SK-N-SH (cell line): ENCODE measurements at regions not wholly inside any gene's neighbourhood (a gene's known extent, or its start where the extent isn't known, plus 50 kb on each side); places are given as distances from the start of the nearest gene placed in this dataset.

Source experiments
- CTCF ChIA-PET: fragments of 300-600, 350-600 bp; formaldehyde crosslinking; extraction: SDS; loops from one replicate; lab custom pipeline; 2021; lab: Yijun Ruan, JAX
- POLR2A ChIA-PET: fragments of 350-600 bp; sonication (Branson Sonifier 250); formaldehyde crosslinking; extraction: SDS; loops from one replicate; lab custom pipeline; 2020; ENCODE audit warnings: antibody characterized with exemption, inconsistent platforms; lab: Yijun Ruan, JAX
- DNase-seq: peaks from one replicate; pipeline ENCODE4 v3.0.0; 2012
- H2AFZ ChIP-seq: fragments of 200-600 bp; sonication (generic); 2 replicates; pipeline ENCODE4 v1.8.1; 2016; ENCODE audit warnings: antibody characterized with exemption, mild to moderate bottlenecking, low read depth
- H3F3A ChIP-seq: fragments of 200-600 bp; sonication (generic); replicated peaks from 2 replicates; pipeline ENCODE3; 2016; ENCODE audit warnings: antibody characterized with exemption, mild to moderate bottlenecking; ENCODE audit not compliant: insufficient read depth
- H3K27ac ChIP-seq, 2 experiments: fragments of 200-500 bp in 1 of 2; fragments of 200-600 bp in 1 of 2; sonication (Bioruptor generic) in 1 of 2; sonication (generic), shearing (Covaris generic) in 1 of 2; 2 replicates each; pipeline versions ENCODE4 v1.5.1 to v1.6.1; 2014 to 2016; ENCODE audit warnings: low read depth in 2 of 2, inconsistent platforms in 1 of 2, low read length in 1 of 2, mild to moderate bottlenecking in 1 of 2, mixed read lengths in 1 of 2
- H3K27me3 ChIP-seq: fragments of 200-600 bp; sonication (generic), shearing (Covaris generic); 2 replicates; pipeline ENCODE4 v1.6.1; 2016; ENCODE audit warnings: mixed run types; ENCODE audit not compliant: insufficient read depth
- H3K36me3 ChIP-seq, 2 experiments: fragments of 200-500 bp in 1 of 2; fragments of 200-600 bp in 1 of 2; sonication (Bioruptor generic) in 1 of 2; sonication (generic) in 1 of 2; replicated peaks in 1 of 2; 2 replicates each; pipeline versions ENCODE3 to v1.5.1; 2014 to 2016; ENCODE audit warnings: low read length in 1 of 2, mild to moderate bottlenecking in 1 of 2; ENCODE audit not compliant: insufficient read depth in 2 of 2, control insufficient read depth in 1 of 2
- H3K4me1 ChIP-seq, 2 experiments: fragments of 200-500 bp in 1 of 2; fragments of 200-600 bp in 1 of 2; sonication (Bioruptor generic) in 1 of 2; sonication (generic), shearing (Covaris generic) in 1 of 2; 2 replicates each; pipeline versions ENCODE4 v1.5.1 to v1.6.1; 2014 to 2016; ENCODE audit warnings: low read depth in 1 of 2, low read length in 1 of 2, mixed run types in 1 of 2; ENCODE audit not compliant: insufficient read depth in 2 of 2, control insufficient read depth in 1 of 2
- H3K4me2 ChIP-seq: fragments of 200-600 bp; sonication (generic), shearing (Covaris generic); 2 replicates; pipeline ENCODE4 v1.6.1; 2017; ENCODE audit warnings: mixed run types
- H3K4me3 ChIP-seq, 2 experiments: fragments of 200-500 bp in 1 of 2; fragments of 200-600 bp in 1 of 2; sonication (Bioruptor generic) in 1 of 2; sonication (generic), shearing (Covaris generic) in 1 of 2; 2 replicates each; pipeline versions ENCODE4 v1.5.1 to v1.8.1; 2014 to 2016; ENCODE audit warnings: low read depth in 2 of 2, inconsistent platforms in 1 of 2, low read length in 1 of 2, mild to moderate bottlenecking in 1 of 2, mixed read lengths in 1 of 2, moderate library complexity in 1 of 2
- H3K79me2 ChIP-seq: fragments of 200-600 bp; sonication (generic); 2 replicates; pipeline ENCODE4 v1.8.1; 2017; ENCODE audit warnings: mild to moderate bottlenecking; ENCODE audit not compliant: insufficient read depth
- H3K9ac ChIP-seq: fragments of 200-600 bp; sonication (generic); 2 replicates; pipeline ENCODE4 v1.6.1; 2017; ENCODE audit warnings: mixed run types
- H3K9me2 ChIP-seq: fragments of 200-600 bp; sonication (generic); 2 replicates; pipeline ENCODE4 v1.6.1; 2017; ENCODE audit warnings: mixed run types
- H3K9me3 ChIP-seq: fragments of 200-600 bp; sonication (generic); 2 replicates; pipeline ENCODE4 v1.6.1; 2017; ENCODE audit warnings: mixed run types, mild to moderate bottlenecking, moderate library complexity
- H4K20me1 ChIP-seq: fragments of 200-600 bp; sonication (generic); 2 replicates; pipeline ENCODE4 v1.6.1; 2017; ENCODE audit warnings: mild to moderate bottlenecking, mixed run types; ENCODE audit not compliant: insufficient read depth
- ELF1 ChIP-seq: IDR thresholded peaks from 2 replicates; pipeline ENCODE4 v1.4.0; 2012
- EZH2phosphoT487 ChIP-seq: fragments of 200-600 bp; sonication (generic); IDR thresholded peaks from 2 replicates; pipeline ENCODE4 v1.6.1; 2017; ENCODE audit warnings: low read depth, mixed run types, mild to moderate bottlenecking, antibody characterized with exemption, moderate library complexity, borderline replicate concordance
- FOXJ3 ChIP-seq: sonication (generic); formaldehyde crosslinking; IDR thresholded peaks from 2 replicates; pipeline ENCODE4 v1.5.1; 2020; ENCODE audit warnings: mild to moderate bottlenecking, missing genetic modification reagents
- GABPA ChIP-seq: IDR thresholded peaks from 2 replicates; pipeline ENCODE4 v1.4.0; 2012; ENCODE audit warnings: low read depth, mild to moderate bottlenecking
- GATA2 ChIP-seq: sonication (generic); formaldehyde crosslinking; IDR thresholded peaks from 2 replicates; pipeline ENCODE4 v1.5.0; 2020; ENCODE audit warnings: mild to moderate bottlenecking, missing genetic modification reagents
- MEF2A ChIP-seq: IDR thresholded peaks from 2 replicates; pipeline ENCODE4 v1.4.0; 2012; ENCODE audit warnings: low read depth, borderline replicate concordance
- POLR2AphosphoS5 ChIP-seq: IDR thresholded peaks from 2 replicates; pipeline ENCODE4 v1.6.1; 2012; ENCODE audit warnings: low read depth, low read length
- RAD21 ChIP-seq: IDR thresholded peaks from 2 replicates; pipeline ENCODE4 v1.6.1; 2012; ENCODE audit warnings: mild to moderate bottlenecking, low read length
- RCOR1 ChIP-seq: fragments of 150-350 bp; IDR thresholded peaks from 2 replicates; pipeline ENCODE4 v1.6.1; 2017; ENCODE audit warnings: antibody characterized with exemption, low read length
- RFX5 ChIP-seq: IDR thresholded peaks from 2 replicates; pipeline ENCODE4 v1.6.1; 2012; ENCODE audit warnings: mild to moderate bottlenecking, improper control_type of control experiment, low read length
- SIN3A ChIP-seq: IDR thresholded peaks from 2 replicates; pipeline ENCODE4 v1.6.1; 2012; ENCODE audit warnings: low read depth, mild to moderate bottlenecking, low read length, moderate library complexity, borderline replicate concordance
- TAF1 ChIP-seq: IDR thresholded peaks from 2 replicates; pipeline ENCODE4 v1.6.1; 2012; ENCODE audit warnings: low read depth, mild to moderate bottlenecking, low read length, moderate library complexity, borderline replicate concordance
- TCF12 ChIP-seq: IDR thresholded peaks from 2 replicates; pipeline ENCODE4 v1.4.0; 2012
- TEAD4 ChIP-seq: IDR thresholded peaks from 2 replicates; pipeline ENCODE4 v1.4.0; 2012; ENCODE audit warnings: mild to moderate bottlenecking, borderline replicate concordance; ENCODE audit not compliant: insufficient read depth
- YY1 ChIP-seq: IDR thresholded peaks from 2 replicates; pipeline ENCODE4 v1.4.0; 2012; ENCODE audit warnings: low read depth, mild to moderate bottlenecking
- WGBS: methylation state at CpG from one replicate; pipeline ENCODE4 v1.1.6; 2017; ENCODE audit warnings: low lambda C conversion rate; 5-methylcytosine and 5-hydroxymethylcytosine counted together
- TF ChIP-seq, protein P1 (sequence below): fragments of 200-600 bp; sonication (generic); IDR thresholded peaks from 2 replicates; pipeline ENCODE4 v1.6.1; 2017; ENCODE audit warnings: antibody characterized with exemption, mild to moderate bottlenecking, moderate library complexity
- TF ChIP-seq, protein P2 (sequence below): fragments of 150-350 bp; IDR thresholded peaks from 2 replicates; pipeline ENCODE4 v1.6.1; 2016; ENCODE audit warnings: mild to moderate bottlenecking, low read depth, low read length

DNA sequence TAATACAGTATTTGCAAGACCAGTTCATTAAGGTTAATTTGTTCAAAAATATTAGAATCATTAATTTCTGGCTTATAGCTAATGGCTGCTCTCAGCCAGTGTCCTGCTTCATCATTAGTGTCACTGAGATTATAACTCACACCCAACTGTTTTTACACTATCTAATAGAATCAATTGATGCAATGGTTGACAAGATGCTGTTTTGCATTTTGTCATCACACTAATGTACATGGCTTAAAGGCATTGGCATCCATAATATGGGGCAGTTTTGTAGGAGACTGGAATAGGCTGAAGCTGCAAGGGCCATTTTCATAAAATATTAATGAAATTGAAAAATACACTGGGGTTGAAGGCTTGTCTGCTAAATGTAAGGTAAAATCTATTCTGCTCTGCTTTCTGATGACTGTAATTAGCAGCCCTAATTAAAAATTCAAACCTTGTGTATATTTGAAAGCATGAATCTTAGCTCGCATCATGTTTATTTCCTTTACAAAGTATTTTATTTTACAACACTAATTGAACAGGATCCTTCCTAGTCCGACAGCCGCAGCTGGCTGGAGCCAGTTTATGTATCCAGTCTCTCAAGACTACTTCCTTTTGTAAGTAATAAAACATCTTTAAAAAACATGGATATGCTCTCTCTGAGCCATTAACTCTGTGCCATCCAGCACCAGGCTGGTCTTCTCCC lies 296.7 kb downstream of the POU4F1 start:
- ChIA-PET POLR2A (no interaction called here), CTCF (interaction anchor here (1.3 kb wide), 1 partner anchor 66 kb away, joined by 3 read pairs; no protein-coding TSS in a partner anchor)
- H3K9me2 ChIP-seq: no peaks in the 10 kb centered on the region
- no peaks in the 10 kb centered on the region; a peak in 1 of 4 replicates for H3K4me1 ChIP-seq
- DNase-seq: no peak
- H3K9ac ChIP-seq: no peak overlapping the region
- no peaks in the 10 kb centered on the region for H3K79me2 ChIP-seq
- WGBS: 66% methylated on average over 3 of the region's 3 CpGs
- no peak overlapping the region for H3K27ac ChIP-seq
- no peak overlapping the region for H3K4me2 ChIP-seq
- H3K4me3 ChIP-seq: no peak overlapping the region
- no peaks in the 10 kb centered on the region for H3K27me3 ChIP-seq
- TF ChIP-seq FOXJ3 (CRISPR knock-in tag) (no peak), TEAD4 (no peak), YY1 (no peak), POLR2AphosphoS5 (no peak)
- TF ChIP-seq, protein P1, sequence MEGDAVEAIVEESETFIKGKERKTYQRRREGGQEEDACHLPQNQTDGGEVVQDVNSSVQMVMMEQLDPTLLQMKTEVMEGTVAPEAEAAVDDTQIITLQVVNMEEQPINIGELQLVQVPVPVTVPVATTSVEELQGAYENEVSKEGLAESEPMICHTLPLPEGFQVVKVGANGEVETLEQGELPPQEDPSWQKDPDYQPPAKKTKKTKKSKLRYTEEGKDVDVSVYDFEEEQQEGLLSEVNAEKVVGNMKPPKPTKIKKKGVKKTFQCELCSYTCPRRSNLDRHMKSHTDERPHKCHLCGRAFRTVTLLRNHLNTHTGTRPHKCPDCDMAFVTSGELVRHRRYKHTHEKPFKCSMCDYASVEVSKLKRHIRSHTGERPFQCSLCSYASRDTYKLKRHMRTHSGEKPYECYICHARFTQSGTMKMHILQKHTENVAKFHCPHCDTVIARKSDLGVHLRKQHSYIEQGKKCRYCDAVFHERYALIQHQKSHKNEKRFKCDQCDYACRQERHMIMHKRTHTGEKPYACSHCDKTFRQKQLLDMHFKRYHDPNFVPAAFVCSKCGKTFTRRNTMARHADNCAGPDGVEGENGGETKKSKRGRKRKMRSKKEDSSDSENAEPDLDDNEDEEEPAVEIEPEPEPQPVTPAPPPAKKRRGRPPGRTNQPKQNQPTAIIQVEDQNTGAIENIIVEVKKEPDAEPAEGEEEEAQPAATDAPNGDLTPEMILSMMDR: no peak
- no peaks in the 10 kb centered on the region for H4K20me1 ChIP-seq
- no peaks in the 10 kb centered on the region for H3K36me3 ChIP-seq
- H3F3A ChIP-seq: no peaks in the 10 kb centered on the region
- no peaks in the 10 kb centered on the region for H3K9me3 ChIP-seq
- H2AFZ ChIP-seq: no peak overlapping the region

DNA sequence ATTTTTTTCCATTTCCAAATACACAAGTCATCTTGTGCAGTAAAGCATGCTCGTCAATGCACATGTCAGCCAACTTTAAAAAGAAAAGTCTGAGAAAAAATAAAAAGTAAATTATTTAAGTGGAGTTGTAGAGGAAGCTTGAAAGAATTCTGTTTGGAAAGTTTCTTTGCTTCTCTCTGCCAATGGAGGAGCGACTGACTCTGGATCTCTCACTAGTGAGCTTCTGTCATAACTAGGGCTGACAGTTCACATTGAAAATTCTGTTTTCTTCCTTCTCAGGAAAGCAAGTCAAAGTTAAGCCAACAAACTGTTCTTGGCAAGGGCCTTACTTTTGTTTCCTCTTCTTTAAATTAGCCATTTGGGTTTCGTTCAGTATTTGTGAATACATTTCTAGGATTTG lies 298.2 kb downstream of the POU4F1 start:
- H3K27ac ChIP-seq: no peak overlapping the region
- H3K9me2 ChIP-seq: no peaks in the 10 kb centered on the region
- H3K4me2 ChIP-seq: no peak overlapping the region
- H3K79me2 ChIP-seq: no peaks in the 10 kb centered on the region
- no peak for DNase-seq
- no peaks in the 10 kb centered on the region for H4K20me1 ChIP-seq
- WGBS: 65% methylated on average over 3 of the region's 3 CpGs
- no peaks in the 10 kb centered on the region for H3K27me3 ChIP-seq
- POLR2A ChIA-PET: no interaction called here
- H3K36me3 ChIP-seq: no peaks in the 10 kb centered on the region
- no peak overlapping the region for H2AFZ ChIP-seq
- H3K9ac ChIP-seq: no peak overlapping the region
- H3K4me3 ChIP-seq: no peak overlapping the region
- CTCF ChIA-PET: interaction anchor here (0.7 to 1.3 kb wide), 2 partner anchors 10 to 14 kb away, joined by 3 read pairs; no protein-coding TSS in a partner anchor
- no peaks in the 10 kb centered on the region for H3F3A ChIP-seq
- TF ChIP-seq GATA2: no peak
- TF ChIP-seq SIN3A: no peak
- no peak for TF ChIP-seq GABPA
- no peak for TF ChIP-seq FOXJ3 (CRISPR knock-in tag)
- TF ChIP-seq, protein P1: no peak
- no peak for TF ChIP-seq RAD21
- no peak for TF ChIP-seq RCOR1
- TF ChIP-seq TAF1: no peak
- TF ChIP-seq, protein P2, sequence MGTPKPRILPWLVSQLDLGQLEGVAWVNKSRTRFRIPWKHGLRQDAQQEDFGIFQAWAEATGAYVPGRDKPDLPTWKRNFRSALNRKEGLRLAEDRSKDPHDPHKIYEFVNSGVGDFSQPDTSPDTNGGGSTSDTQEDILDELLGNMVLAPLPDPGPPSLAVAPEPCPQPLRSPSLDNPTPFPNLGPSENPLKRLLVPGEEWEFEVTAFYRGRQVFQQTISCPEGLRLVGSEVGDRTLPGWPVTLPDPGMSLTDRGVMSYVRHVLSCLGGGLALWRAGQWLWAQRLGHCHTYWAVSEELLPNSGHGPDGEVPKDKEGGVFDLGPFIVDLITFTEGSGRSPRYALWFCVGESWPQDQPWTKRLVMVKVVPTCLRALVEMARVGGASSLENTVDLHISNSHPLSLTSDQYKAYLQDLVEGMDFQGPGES: no peak
- no peak for TF ChIP-seq TCF12
- TF ChIP-seq POLR2AphosphoS5: no peak
- TF ChIP-seq MEF2A: no peak
- TF ChIP-seq EZH2phosphoT487: no peak
- no peak for TF ChIP-seq YY1
- TF ChIP-seq TEAD4: no peak
- no peak for TF ChIP-seq RFX5
- no peak for TF ChIP-seq ELF1
- H3K4me1 ChIP-seq: no peaks in the 10 kb centered on the region; a peak in 1 of 4 replicates
- no peaks in the 10 kb centered on the region for H3K9me3 ChIP-seq
